T-cell (primary cell): ENCODE measurements at regions not wholly inside any gene's neighbourhood (a gene's known extent, or its start where the extent isn't known, plus 50 kb on each side); places are given as distances from the start of the nearest gene placed in this dataset.

ENCODE experiments used
- ATAC-seq, 4 experiments: fragments of 200-7000 bp in 3 of 4; fragments of 150-1000 bp in 1 of 4; cut with Tn5 transposase; replicated peaks in 1 of 4; 1 replicate in 3 of 4; 2 replicates in 1 of 4; pipeline ENCODE4 v1.10.0; 2021; ENCODE audit warnings: moderate library complexity in 3 of 4, mild to moderate bottlenecking in 2 of 4, moderate number of reproducible peaks in 1 of 4
- CTCF ChIA-PET, 2 donors: fragments of 300-600 bp; sonication (Branson Sonifier 250); formaldehyde crosslinking; loops; one replicate each; lab custom pipeline; 2022; ENCODE audit warnings: antibody characterized with exemption in 2 of 2; lab: Charles Lee
- POLR2A ChIA-PET, 2 donors: fragments of 300-600 bp; sonication (Branson Sonifier 250); formaldehyde crosslinking; loops; one replicate each; lab custom pipeline; 2022; ENCODE audit warnings: antibody characterized with exemption in 2 of 2; lab: Charles Lee
- DNase-seq, 35 experiments: peaks; one replicate each; pipeline versions ENCODE4 v3.0.0 to v3.0.0-alpha.2; 2013 to 2023
- H3K27ac ChIP-seq: one replicate; pipeline ENCODE4 v1.5.1; 2013; ENCODE audit warnings: low read length
- H3K27me3 ChIP-seq, 2 experiments: replicated peaks in 1 of 2; 1 replicate in 1 of 2; 2 replicates in 1 of 2; pipeline versions ENCODE4 v1.6.1 to v1.7.0; 2013; ENCODE audit warnings: low read length in 1 of 2, mixed read lengths in 1 of 2; ENCODE audit not compliant: control insufficient read depth in 2 of 2, insufficient read depth in 2 of 2; ENCODE audit errors: extremely low read depth in 1 of 2
- H3K36me3 ChIP-seq, 2 donors: 1 replicate in 1 of 2; 2 replicates in 1 of 2; pipeline versions ENCODE4 v1.6.1 to v1.7.0; 2013; ENCODE audit warnings: low read length in 1 of 2; ENCODE audit not compliant: control insufficient read depth in 2 of 2, insufficient read depth in 1 of 2; ENCODE audit errors: extremely low read depth in 1 of 2
- H3K4me1 ChIP-seq, 2 experiments: 1 replicate in 1 of 2; 2 replicates in 1 of 2; pipeline versions ENCODE4 v1.6.1 to v1.7.0; 2013; ENCODE audit warnings: low read length in 2 of 2, mixed read lengths in 1 of 2; ENCODE audit not compliant: insufficient read depth in 2 of 2, control insufficient read depth in 1 of 2; ENCODE audit errors: extremely low read depth in 1 of 2
- H3K4me3 ChIP-seq, 2 donors: 1 replicate in 1 of 2; 2 replicates in 1 of 2; pipeline versions ENCODE4 v1.5.1 to v1.7.0; 2013; ENCODE audit warnings: mild to moderate bottlenecking in 2 of 2, low read length in 1 of 2, moderate library complexity in 1 of 2; ENCODE audit not compliant: control insufficient read depth in 1 of 2; ENCODE audit errors: extremely low read depth in 1 of 2
- H3K9me3 ChIP-seq: 2 replicates; pipeline ENCODE4 v1.7.0; 2013
- H3K27ac Mint-ChIP-seq, 2 donors: one replicate each; pipeline ENCODE4 v1.8.0; 2020 to 2021; ENCODE audit warnings: mild to moderate bottlenecking in 2 of 2, mixed read lengths in 2 of 2
- H3K27me3 Mint-ChIP-seq, 2 donors: one replicate each; pipeline ENCODE4 v1.8.0; 2021 to 2022; ENCODE audit warnings: mixed read lengths in 2 of 2
- H3K36me3 Mint-ChIP-seq: one replicate; pipeline ENCODE4 v1.8.0; 2021; ENCODE audit warnings: mixed read lengths
- H3K4me1 Mint-ChIP-seq, 3 donors: one replicate each; pipeline ENCODE4 v1.8.0; 2020 to 2022; ENCODE audit warnings: mixed read lengths in 3 of 3, mild to moderate bottlenecking in 1 of 3
- H3K4me3 Mint-ChIP-seq, 3 donors: one replicate each; pipeline ENCODE4 v1.8.0; 2020 to 2022; ENCODE audit warnings: mild to moderate bottlenecking in 3 of 3, mixed read lengths in 3 of 3, moderate library complexity in 3 of 3
- H3K9me3 Mint-ChIP-seq, 3 donors: one replicate each; pipeline ENCODE4 v1.8.0; 2020 to 2022; ENCODE audit warnings: mixed read lengths in 3 of 3
- WGBS: methylation state at CpG from one replicate; pipeline ENCODE4 v1.1.5; 2013; ENCODE audit warnings: missing lambda C conversion rate; ENCODE audit not compliant: insufficient coverage; 5-methylcytosine and 5-hydroxymethylcytosine counted together

GRCh38 chrX:148380107-148380506 lies 120.3 kb upstream of the AFF2 start:
- Histone ChIP-seq H3K27ac (peak overlapping the region; percentile 91), H3K4me1 (peaks cover 7 to 23% of the 10 kb centered on the region in 2 experiments), H3K36me3 (no peaks in the 10 kb centered on the region), H3K27me3 (no peaks in the 10 kb centered on the region), H3K9me3 (no peaks in the 10 kb centered on the region), H3K4me3 (no peak overlapping the region)
- H3K27ac Mint-ChIP-seq: peak overlapping the region; percentile 93 to 96
- peak overlapping the region; percentile 77 to 80 (median 77) for H3K4me3 Mint-ChIP-seq
- no peaks in the 10 kb centered on the region for H3K36me3 Mint-ChIP-seq
- 50% methylated on average over 1 of the region's 3 CpGs for WGBS
- ATAC-seq: no peak
- peak in 2 of 35 experiments; percentile 4 to 14 for DNase-seq
- H3K4me1 Mint-ChIP-seq: peaks cover 30 to 36% (median 34%) of the 10 kb centered on the region in 3 donors
- H3K9me3 Mint-ChIP-seq: peaks cover 3 to 9% (median 3%) of the 10 kb centered on the region in 3 donors
- CTCF ChIA-PET: no interaction called here
- no peaks in the 10 kb centered on the region for H3K27me3 Mint-ChIP-seq
- POLR2A ChIA-PET: no interaction called here

- H3K27me3 Mint-ChIP-seq: no peaks in the 10 kb centered on the region
- H3K4me3 ChIP-seq: peak overlapping the region; percentile 43 to 53
- H3K27ac ChIP-seq: peak overlapping the region; percentile 91
- H3K9me3 ChIP-seq: no peaks in the 10 kb centered on the region
- peak in 30 of 35 experiments; percentile 2 to 62 (median 16) for DNase-seq
- no peaks in the 10 kb centered on the region for H3K27me3 ChIP-seq
- peaks cover 0 to 4% (median 3%) of the 10 kb centered on the region in 3 donors for H3K9me3 Mint-ChIP-seq
- CTCF ChIA-PET: no interaction called here
- peak; percentile 77 to 86 (median 78) for ATAC-seq
- POLR2A ChIA-PET: no interaction called here
- no peaks in the 10 kb centered on the region for H3K36me3 Mint-ChIP-seq
- WGBS: no CpG with 5 or more reads among the region's 9 CpGs
- H3K27ac Mint-ChIP-seq: peak overlapping the region; percentile 93 to 96
- H3K4me1 Mint-ChIP-seq: peaks cover 30 to 36% (median 34%) of the 10 kb centered on the region in 3 donors
- H3K4me3 Mint-ChIP-seq: peak overlapping the region; percentile 77 to 80 (median 77)
- no peaks in the 10 kb centered on the region for H3K36me3 ChIP-seq
- H3K4me1 ChIP-seq: peaks cover 7 to 23% of the 10 kb centered on the region in 2 experiments
Observed at GRCh38 chrX:148380650-148381561, 119.5 kb upstream of the AFF2 start.

GRCh38 chrX:148381603-148382002 lies 118.8 kb upstream of the AFF2 start:
- Histone ChIP-seq H3K27me3 (no peaks in the 10 kb centered on the region), H3K36me3 (no peaks in the 10 kb centered on the region), H3K9me3 (no peaks in the 10 kb centered on the region), H3K4me1 (peaks cover 7 to 23% of the 10 kb centered on the region in 2 experiments), H3K27ac (peak overlapping the region; percentile 91), H3K4me3 (peak overlapping the region in 1 of 2 donors; percentile 43)
- DNase-seq (peak in 1 of 35 experiments; percentile 17), ATAC-seq (peak in 3 of 4 experiments; percentile 55 to 60 (median 56))
- peak overlapping the region; percentile 93 to 96 for H3K27ac Mint-ChIP-seq
- peaks cover 30 to 36% (median 34%) of the 10 kb centered on the region in 3 donors for H3K4me1 Mint-ChIP-seq
- H3K4me3 Mint-ChIP-seq: peak overlapping the region; percentile 77 to 80 (median 77)
- H3K9me3 Mint-ChIP-seq: no peaks in the 10 kb centered on the region
- ChIA-PET POLR2A (no interaction called here), CTCF (no interaction called here)
- H3K27me3 Mint-ChIP-seq: no peaks in the 10 kb centered on the region
- WGBS: 10% methylated on average over 2 of the region's 2 CpGs
- H3K36me3 Mint-ChIP-seq: no peaks in the 10 kb centered on the region

- no peaks in the 10 kb centered on the region for H3K36me3 Mint-ChIP-seq
- no peak overlapping the region for H3K4me3 ChIP-seq
- H3K27me3 Mint-ChIP-seq: peaks cover 0 to 2% of the 10 kb centered on the region in 2 donors
- no peaks in the 10 kb centered on the region for H3K9me3 Mint-ChIP-seq
- no peaks in the 10 kb centered on the region for H3K36me3 ChIP-seq
- DNase-seq (no peak), ATAC-seq (no peak)
- no peaks in the 10 kb centered on the region for H3K27me3 ChIP-seq
- peaks cover 30 to 36% (median 34%) of the 10 kb centered on the region in 3 donors for H3K4me1 Mint-ChIP-seq
- ChIA-PET CTCF (no interaction called here), POLR2A (no interaction called here)
- no peak overlapping the region for H3K27ac Mint-ChIP-seq
- H3K4me1 ChIP-seq: peaks cover 7 to 23% of the 10 kb centered on the region in 2 experiments
- WGBS: no CpG with 5 or more reads among the region's 2 CpGs
- H3K9me3 ChIP-seq: no peaks in the 10 kb centered on the region
- no peak overlapping the region for H3K4me3 Mint-ChIP-seq
- H3K27ac ChIP-seq: no peak overlapping the region
Observed at GRCh38 chrX:148382983-148383382, 117.4 kb upstream of the AFF2 start.

- POLR2A ChIA-PET: no interaction called here
- no peaks in the 10 kb centered on the region for H3K9me3 ChIP-seq
- no peak overlapping the region for H3K27ac Mint-ChIP-seq
Observed at GRCh38 chrX:148385471-148385870, 114.9 kb upstream of the AFF2 start.

GRCh38 chrX:148389629-148390028 lies 110.8 kb upstream of the AFF2 start:
- Mint-ChIP-seq H3K9me3 (no peaks in the 10 kb centered on the region), H3K27ac (no peak overlapping the region), H3K4me3 (no peak overlapping the region), H3K4me1 (peaks cover 0 to 6% (median 2%) of the 10 kb centered on the region in 3 donors), H3K27me3 (peaks cover 0 to 20% of the 10 kb centered on the region in 2 donors), H3K36me3 (no peaks in the 10 kb centered on the region)
- Histone ChIP-seq H3K27me3 (no peaks in the 10 kb centered on the region), H3K4me3 (no peak overlapping the region), H3K36me3 (no peaks in the 10 kb centered on the region), H3K4me1 (no peaks in the 10 kb centered on the region), H3K27ac (no peak overlapping the region), H3K9me3 (no peaks in the 10 kb centered on the region)
- ChIA-PET POLR2A (no interaction called here), CTCF (no interaction called here)
- DNase-seq (no peak), ATAC-seq (no peak)
- WGBS: no CpG with 5 or more reads among the region's 2 CpGs

More at GRCh38 chrX:148385471-148385870, 114.9 kb upstream of the AFF2 start:
- Mint-ChIP-seq H3K4me1 (peaks cover 24 to 27% (median 26%) of the 10 kb centered on the region in 3 donors), H3K4me3 (no peak overlapping the region), H3K36me3 (no peaks in the 10 kb centered on the region), H3K27me3 (peaks cover 0 to 13% of the 10 kb centered on the region in 2 donors), H3K9me3 (no peaks in the 10 kb centered on the region)
- no peaks in the 10 kb centered on the region for H3K27me3 ChIP-seq
- DNase-seq (no peak), ATAC-seq (no peak)
- H3K36me3 ChIP-seq: no peaks in the 10 kb centered on the region
- H3K4me1 ChIP-seq: peaks cover 7 to 16% of the 10 kb centered on the region in 2 experiments
- no peak overlapping the region for H3K4me3 ChIP-seq
- H3K27ac ChIP-seq: no peak overlapping the region
- no CpG with 5 or more reads among the region's 2 CpGs for WGBS
- CTCF ChIA-PET: no interaction called here
